H1 (cell line): ENCODE measurements at regions not wholly inside any gene's neighbourhood (a gene's known extent, or its start where the extent isn't known, plus 50 kb on each side); places are given as distances from the start of the nearest gene placed in this dataset. TPM values are rescaled to one million over a fixed set of nuclear protein-coding genes. Genes with fewer than 3 reads are reported as not detected.

Source experiments
- small RNA-seq: library from polyadenylated mRNA; stranded (forward); fragments of <200 nt; extraction: miRNeasy Mini kit (QIAGEN cat#:217004); gene quantifications from one replicate; pipeline ENCODE3, GENCODE V24; 2013; ENCODE audit not compliant: insufficient read depth

Small RNA genes in the stretch of these regions (small RNA-seq; reads per million reads assigned to genes)
- not detected for gene AC024288.1
- not detected for gene RNA5SP456
